HAP-1 (cell line): ENCODE measurements at regions not wholly inside any gene's neighbourhood (a gene's known extent, or its start where the extent isn't known, plus 50 kb on each side); places are given as distances from the start of the nearest gene placed in this dataset.
"Not testable (repeated sequence)": the region's sequence is repeated elsewhere in the genome, so short reads cannot be mapped to it uniquely, and the experiment has no call there.

Source experiments
- DNase-seq, 2 experiments: peaks; one replicate each; pipeline ENCODE4 v3.0.0-alpha.2; 2016 to 2020; ENCODE audit warnings: low spot score in 2 of 2
- H3K27me3 ChIP-seq: fragments of 250-450 bp; sonication (Bioruptor Pico); 2 replicates; pipeline ENCODE4 v1.5.1; 2020; ENCODE audit warnings: low read depth, mild to moderate bottlenecking, moderate library complexity
- H3K36me3 ChIP-seq: fragments of 250-450 bp; sonication (Bioruptor Pico); replicated peaks from 2 replicates; pipeline ENCODE4 v1.5.1; 2020; ENCODE audit warnings: mild to moderate bottlenecking
- H3K4me1 ChIP-seq: fragments of 250-450 bp; sonication (Bioruptor Pico); 2 replicates; pipeline ENCODE4 v1.5.1; 2020; ENCODE audit warnings: mild to moderate bottlenecking
- H3K4me3 ChIP-seq: fragments of 250-450 bp; sonication (Bioruptor Pico); 2 replicates; pipeline ENCODE4 v1.5.1; 2020; ENCODE audit warnings: mild to moderate bottlenecking, moderate library complexity
- H3K9me3 ChIP-seq: fragments of 250-450 bp; sonication (Bioruptor Pico); 2 replicates; pipeline ENCODE4 v1.5.1; 2020; ENCODE audit warnings: mild to moderate bottlenecking, moderate library complexity
- in situ Hi-C: fragments of 300-500 bp; cut with MboI; formaldehyde crosslinking; loops from 3 replicates; pipeline ENCODE4 v1.14.3; 2020; ENCODE audit warnings: low sequenced_read_pairs, inconsistent platforms, mixed read lengths

- Histone ChIP-seq H3K4me1 (peaks cover 10% of the 10 kb centered on the region), H3K4me3 (no peak overlapping the region), H3K36me3 (no peaks in the 10 kb centered on the region), H3K27me3 (no peaks in the 10 kb centered on the region), H3K9me3 (no peaks in the 10 kb centered on the region)
- no peak for DNase-seq
- in situ Hi-C loops: no loop called here
Measured at GRCh38 chr3:177792311-177793030, 595.2 kb upstream of the TBL1XR1 start.

GRCh38 chr3:177793451-177793850, 596.2 kb upstream of the TBL1XR1 start:
- DNase-seq: peak in 1 of 2 experiments; percentile 27
- in situ Hi-C loops: no loop called here
- Histone ChIP-seq H3K36me3 (no peaks in the 10 kb centered on the region), H3K9me3 (no peaks in the 10 kb centered on the region), H3K4me3 (no peak overlapping the region), H3K27me3 (no peaks in the 10 kb centered on the region), H3K4me1 (peaks cover 10% of the 10 kb centered on the region)

- no peaks in the 10 kb centered on the region for H3K27me3 ChIP-seq
Measured at GRCh38 chr3:177795216-177795615, 597.9 kb upstream of the TBL1XR1 start.

GRCh38 chr3:177795859-177796258, 598.6 kb upstream of the TBL1XR1 start:
- Histone ChIP-seq H3K4me3 (no peak overlapping the region), H3K27me3 (no peaks in the 10 kb centered on the region), H3K4me1 (peaks cover 10% of the 10 kb centered on the region), H3K36me3 (no peaks in the 10 kb centered on the region), H3K9me3 (no peaks in the 10 kb centered on the region)
- no peak for DNase-seq
- in situ Hi-C loops: no loop called here

More at GRCh38 chr3:177795216-177795615, 597.9 kb upstream of the TBL1XR1 start:
- Histone ChIP-seq H3K4me3 (no peak overlapping the region), H3K9me3 (no peaks in the 10 kb centered on the region), H3K4me1 (peaks cover 10% of the 10 kb centered on the region), H3K36me3 (no peaks in the 10 kb centered on the region)
- DNase-seq: no peak
- in situ Hi-C loops: no loop called here

GRCh38 chr3:177800147-177800546, 602.9 kb upstream of the TBL1XR1 start:
- not testable (repeated sequence) for DNase-seq

GRCh38 chr3:177800561-177800960, 603.3 kb upstream of the TBL1XR1 start:
- in situ Hi-C loops: no loop called here
- Histone ChIP-seq H3K36me3 (no peaks in the 10 kb centered on the region), H3K4me3 (no peak overlapping the region), H3K27me3 (no peaks in the 10 kb centered on the region), H3K4me1 (no peaks in the 10 kb centered on the region), H3K9me3 (no peaks in the 10 kb centered on the region)
- no peak for DNase-seq

More at GRCh38 chr3:177800147-177800546, 602.9 kb upstream of the TBL1XR1 start:
- H3K27me3 ChIP-seq, H3K9me3 ChIP-seq, H3K4me1 ChIP-seq, H3K36me3 ChIP-seq, in situ Hi-C loops, H3K4me3 ChIP-seq: not testable (repeated sequence)

- in situ Hi-C loops: no loop called here
- DNase-seq: no peak
- no peaks in the 10 kb centered on the region for H3K4me1 ChIP-seq
- no peaks in the 10 kb centered on the region for H3K36me3 ChIP-seq
- no peaks in the 10 kb centered on the region for H3K9me3 ChIP-seq
- no peak overlapping the region for H3K4me3 ChIP-seq
- H3K27me3 ChIP-seq: no peaks in the 10 kb centered on the region
Measured at GRCh38 chr3:177802151-177802900, 605.0 kb upstream of the TBL1XR1 start.

- H3K9me3 ChIP-seq: no peaks in the 10 kb centered on the region
- no peaks in the 10 kb centered on the region for H3K27me3 ChIP-seq
- H3K4me1 ChIP-seq: no peaks in the 10 kb centered on the region
- no peaks in the 10 kb centered on the region for H3K36me3 ChIP-seq
- in situ Hi-C loops: no loop called here
- no peak for DNase-seq
- H3K4me3 ChIP-seq: no peak overlapping the region
Measured at GRCh38 chr3:177803500-177803899, 606.2 kb upstream of the TBL1XR1 start.

- no peaks in the 10 kb centered on the region for H3K9me3 ChIP-seq
- no peaks in the 10 kb centered on the region for H3K4me1 ChIP-seq
- in situ Hi-C loops: no loop called here
- H3K4me3 ChIP-seq: no peak overlapping the region
- no peak for DNase-seq
- no peaks in the 10 kb centered on the region for H3K27me3 ChIP-seq
- no peaks in the 10 kb centered on the region for H3K36me3 ChIP-seq
Measured at GRCh38 chr3:177804032-177804431, 606.8 kb upstream of the TBL1XR1 start.

- in situ Hi-C loops: no loop called here
- DNase-seq: no peak
- Histone ChIP-seq H3K36me3 (no peaks in the 10 kb centered on the region), H3K9me3 (no peaks in the 10 kb centered on the region), H3K27me3 (no peaks in the 10 kb centered on the region), H3K4me1 (no peaks in the 10 kb centered on the region), H3K4me3 (no peak overlapping the region)
Measured at GRCh38 chr3:177804646-177805045, 607.4 kb upstream of the TBL1XR1 start.

- Histone ChIP-seq H3K27me3 (no peaks in the 10 kb centered on the region), H3K4me1 (no peaks in the 10 kb centered on the region), H3K4me3 (no peak overlapping the region), H3K36me3 (no peaks in the 10 kb centered on the region), H3K9me3 (no peaks in the 10 kb centered on the region)
- no peak for DNase-seq
- in situ Hi-C loops: no loop called here
Measured at GRCh38 chr3:177807150-177807875, 610.0 kb upstream of the TBL1XR1 start.

GRCh38 chr3:177808928-177809478, 611.7 kb upstream of the TBL1XR1 start:
- H3K4me1 ChIP-seq, H3K36me3 ChIP-seq, DNase-seq, H3K4me3 ChIP-seq, in situ Hi-C loops, H3K9me3 ChIP-seq, H3K27me3 ChIP-seq: not testable (repeated sequence)

GRCh38 chr3:177810162-177810623, 612.9 kb upstream of the TBL1XR1 start:
- in situ Hi-C loops: no loop called here
- Histone ChIP-seq H3K4me3 (no peak overlapping the region), H3K27me3 (no peaks in the 10 kb centered on the region), H3K9me3 (no peaks in the 10 kb centered on the region), H3K36me3 (no peaks in the 10 kb centered on the region), H3K4me1 (no peaks in the 10 kb centered on the region)
- no peak for DNase-seq
